Stimulated activated CD8-positive, alpha-beta memory T cell treated with anti-CD3 and anti-CD28 coated beads, Interleukin-7, amount 100 ng/mL, for 4 hours (primary cell): ENCODE measurements at regions not wholly inside any gene's neighbourhood (a gene's known extent, or its start where the extent isn't known, plus 50 kb on each side); places are given as distances from the start of the nearest gene placed in this dataset.

Experiments used
- DNase-seq, 2 donors: peaks; one replicate each; pipeline ENCODE4 v3.0.0-alpha.2; 2020; ENCODE audit warnings: low read depth in 2 of 2

DNA sequence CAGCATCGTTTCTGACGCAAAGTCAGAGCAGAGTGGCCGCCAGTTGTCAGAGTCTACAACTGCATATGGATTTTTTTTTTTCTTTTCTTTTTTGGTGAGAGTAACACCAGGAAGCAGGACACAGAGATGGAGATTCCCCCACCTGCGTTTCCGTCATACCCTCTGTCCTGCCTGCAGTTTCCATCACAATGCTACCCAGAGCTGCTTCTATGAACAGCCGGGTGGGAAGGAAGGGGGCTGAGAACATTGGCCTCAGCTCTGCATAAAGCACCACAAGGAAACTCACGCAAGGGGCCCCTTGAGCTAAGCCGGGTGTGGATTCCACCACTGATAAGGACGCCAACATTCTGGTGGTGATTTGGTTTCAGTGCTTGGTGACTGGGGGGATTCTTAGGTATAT is 183.5 kb upstream of the AFDN start:
- DNase-seq, result no peak

DNA sequence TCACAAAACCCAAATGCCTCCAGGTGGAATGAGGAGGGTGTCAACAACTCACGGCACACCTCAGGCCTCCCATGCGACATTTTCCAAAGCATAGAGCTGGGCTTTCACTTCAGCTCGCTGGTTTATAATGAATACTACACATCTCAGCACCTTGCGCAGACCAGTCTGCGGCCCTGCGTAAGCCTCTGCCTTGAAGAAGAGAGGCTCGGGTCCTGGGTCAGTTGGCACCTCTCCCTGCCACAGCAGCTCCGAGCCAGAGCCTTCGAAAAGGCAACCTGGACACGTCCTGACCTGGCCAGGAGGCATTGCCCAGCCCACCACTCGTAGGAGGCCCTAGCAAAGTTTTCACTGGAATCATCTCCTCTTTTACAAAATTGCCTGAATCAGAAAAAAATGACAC is 183.0 kb upstream of the AFDN start:
- DNase-seq, result no peak

DNA sequence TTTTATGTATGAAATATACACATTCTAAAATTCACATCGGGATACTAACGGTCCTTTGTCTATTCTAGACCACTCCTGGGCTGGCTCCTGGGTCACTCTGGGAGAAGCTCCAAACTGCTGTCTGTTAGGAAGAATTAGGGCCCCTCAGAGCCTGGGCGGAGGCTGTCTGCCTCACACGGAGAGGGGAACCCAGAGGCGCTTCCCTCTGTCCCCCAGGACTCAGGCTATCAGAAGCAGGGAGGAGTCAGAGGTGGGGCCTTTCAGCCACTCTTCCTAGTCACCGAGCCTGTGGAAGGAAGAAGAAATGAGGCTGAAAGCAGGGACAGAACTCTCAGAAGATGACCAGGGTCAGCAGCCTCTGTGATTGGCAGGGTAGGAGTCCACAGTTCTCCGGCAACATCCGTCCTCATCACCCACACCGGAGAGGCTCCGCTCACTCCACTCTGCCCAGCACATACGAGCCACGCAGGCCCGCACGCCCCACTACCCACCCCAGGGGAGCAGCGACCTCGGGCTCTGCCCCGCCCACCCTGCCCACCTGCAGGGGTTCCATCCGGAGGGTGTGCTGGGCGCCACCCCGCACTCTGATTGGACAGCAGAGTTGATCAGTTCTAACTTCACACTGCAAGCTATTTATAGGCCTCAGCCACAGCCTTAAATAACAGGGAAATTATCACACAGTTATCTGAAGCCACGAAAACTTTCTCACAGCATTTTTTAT is 182.1 kb upstream of the AFDN start:
- no peak for DNase-seq

DNA sequence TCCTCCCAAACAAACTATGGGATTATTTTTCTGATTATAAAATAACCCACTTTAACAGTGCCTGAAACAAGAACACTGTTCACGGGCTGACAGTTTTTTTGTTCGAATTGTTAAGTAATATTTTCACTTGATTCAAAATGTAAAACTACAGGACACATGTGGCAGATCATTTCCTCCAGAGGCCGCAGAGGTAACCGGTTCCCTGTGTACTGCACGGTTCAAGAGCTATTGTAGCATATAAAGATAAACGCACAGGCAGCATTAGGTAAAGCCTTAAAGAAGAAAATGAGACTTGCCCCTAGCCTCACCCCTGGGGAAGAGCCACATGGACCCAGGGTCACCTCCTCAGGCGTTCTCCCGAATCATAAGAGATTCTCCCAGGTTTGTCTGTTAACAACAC is 181.3 kb upstream of the AFDN start:
- no peak for DNase-seq

- DNase-seq, result no peak
Observed at GRCh38 chr6:167647306-167647705, 179.4 kb upstream of the AFDN start.

- no peak for DNase-seq
Observed at GRCh38 chr6:167647737-167648470, 178.8 kb upstream of the AFDN start.

GRCh38 chr6:167648501-167649278 is 178.0 kb upstream of the AFDN start:
- DNase-seq, result no peak

DNA sequence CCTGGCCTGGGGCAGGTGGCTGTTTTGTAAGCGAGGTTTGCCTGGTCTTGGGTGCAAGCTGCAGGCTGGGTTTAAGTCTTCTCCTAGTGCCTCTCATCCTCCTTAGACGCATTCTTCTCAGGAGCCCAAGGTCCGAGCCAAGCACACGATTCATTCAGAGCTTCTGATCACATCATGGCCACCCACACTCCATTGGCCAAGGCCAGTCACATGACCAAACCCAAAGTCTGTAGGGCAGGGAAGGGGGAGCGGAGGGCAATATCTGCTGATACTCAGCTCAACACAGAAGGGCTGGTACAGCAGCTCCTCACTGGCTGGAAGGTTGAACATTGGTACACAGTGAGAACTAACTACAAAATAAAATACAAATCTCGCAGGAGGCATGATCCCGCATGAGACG is 177.2 kb upstream of the AFDN start:
- DNase-seq, result no peak

GRCh38 chr6:167650730-167651317 is 175.9 kb upstream of the AFDN start:
- no peak for DNase-seq

- no peak for DNase-seq
Observed at GRCh38 chr6:167651318-167652041, 175.2 kb upstream of the AFDN start.

GRCh38 chr6:167652042-167652700 is 174.5 kb upstream of the AFDN start:
- DNase-seq, result no peak

DNA sequence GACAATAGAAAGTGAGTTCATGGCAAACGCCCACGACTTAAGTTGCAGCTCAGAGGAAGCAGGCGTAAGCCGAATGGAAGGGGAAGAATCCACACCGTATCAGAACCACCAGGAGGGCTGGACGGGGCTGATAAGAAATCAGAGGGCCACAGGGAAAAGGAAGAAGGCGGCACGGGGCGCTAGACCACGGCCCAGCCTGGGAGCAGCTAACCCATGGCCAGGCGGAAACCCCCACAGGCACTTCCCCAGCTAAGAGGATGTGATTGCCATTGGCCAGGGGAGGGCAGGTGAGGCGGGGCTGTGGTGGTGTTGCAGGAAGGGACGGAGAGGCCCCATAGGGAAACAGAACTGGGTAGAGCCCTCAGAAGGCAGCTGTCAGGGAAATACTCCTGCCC is 174.0 kb upstream of the AFDN start:
- DNase-seq, result no peak

DNA sequence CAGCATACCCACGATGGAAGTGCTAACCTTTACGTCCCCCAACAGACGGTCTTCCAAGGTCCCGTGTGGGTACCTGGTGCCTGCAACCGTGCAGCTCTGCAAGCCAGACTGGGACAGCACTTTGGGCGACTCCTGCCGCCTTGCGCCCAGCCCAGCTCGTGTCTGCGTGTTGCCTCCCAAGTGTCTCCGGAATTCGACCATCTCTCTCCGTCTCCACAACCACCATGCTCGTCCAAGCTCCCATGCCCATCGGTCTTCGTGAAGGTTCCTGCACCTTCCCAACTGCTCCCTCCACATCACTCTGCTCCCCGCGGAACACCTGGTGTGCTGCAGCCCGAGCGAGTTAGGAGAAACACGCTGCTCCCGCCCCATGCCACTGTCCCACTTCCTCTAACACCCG is 173.2 kb upstream of the AFDN start:
- DNase-seq, result no peak

GRCh38 chr6:167654389-167654788 is 172.3 kb upstream of the AFDN start:
- DNase-seq, result no peak

GRCh38 chr6:167655174-167655821 is 171.4 kb upstream of the AFDN start:
- no peak for DNase-seq

- no peak for DNase-seq
Observed at GRCh38 chr6:167658106-167658505, 168.6 kb upstream of the AFDN start.

DNA sequence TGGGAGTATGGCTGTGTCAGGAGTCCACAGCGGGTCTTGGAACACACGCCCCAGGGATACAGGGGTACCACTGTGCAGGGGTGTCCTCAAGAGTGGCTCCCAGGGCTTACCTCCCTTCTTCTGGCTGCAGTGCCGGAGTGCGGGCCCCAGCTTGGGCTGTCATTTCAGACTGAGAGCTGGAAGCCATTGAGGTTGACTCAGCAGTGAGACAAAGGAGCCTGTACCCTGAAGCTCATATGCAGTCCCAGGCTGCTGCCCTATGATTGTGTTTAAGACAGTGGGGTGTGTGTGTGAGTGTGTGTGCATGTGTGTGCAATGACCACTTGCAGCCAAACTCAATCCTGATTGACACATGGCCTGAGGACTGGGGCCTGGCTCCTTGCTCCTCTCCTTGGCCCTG is 167.7 kb upstream of the AFDN start:
- no peak for DNase-seq

DNA sequence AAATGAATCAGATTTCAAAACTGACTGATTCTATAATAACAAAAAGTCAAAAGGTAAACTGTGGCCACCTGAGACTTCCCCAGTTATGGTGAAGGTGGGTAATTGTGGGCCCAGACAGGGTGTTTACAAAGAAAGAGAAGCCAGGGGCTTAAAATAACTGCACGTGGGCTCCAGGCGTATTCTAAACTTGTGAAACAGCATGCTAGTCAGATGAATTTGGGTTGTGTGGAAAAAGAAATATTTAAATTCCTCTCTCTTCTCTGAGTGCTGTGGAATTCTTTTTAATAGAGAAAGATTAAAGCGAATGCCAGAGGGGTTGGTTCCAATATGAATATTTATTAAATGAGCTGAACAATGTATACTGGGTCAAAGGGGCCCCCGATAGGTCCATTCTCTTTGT is 166.3 kb upstream of the AFDN start:
- no peak for DNase-seq

DNA sequence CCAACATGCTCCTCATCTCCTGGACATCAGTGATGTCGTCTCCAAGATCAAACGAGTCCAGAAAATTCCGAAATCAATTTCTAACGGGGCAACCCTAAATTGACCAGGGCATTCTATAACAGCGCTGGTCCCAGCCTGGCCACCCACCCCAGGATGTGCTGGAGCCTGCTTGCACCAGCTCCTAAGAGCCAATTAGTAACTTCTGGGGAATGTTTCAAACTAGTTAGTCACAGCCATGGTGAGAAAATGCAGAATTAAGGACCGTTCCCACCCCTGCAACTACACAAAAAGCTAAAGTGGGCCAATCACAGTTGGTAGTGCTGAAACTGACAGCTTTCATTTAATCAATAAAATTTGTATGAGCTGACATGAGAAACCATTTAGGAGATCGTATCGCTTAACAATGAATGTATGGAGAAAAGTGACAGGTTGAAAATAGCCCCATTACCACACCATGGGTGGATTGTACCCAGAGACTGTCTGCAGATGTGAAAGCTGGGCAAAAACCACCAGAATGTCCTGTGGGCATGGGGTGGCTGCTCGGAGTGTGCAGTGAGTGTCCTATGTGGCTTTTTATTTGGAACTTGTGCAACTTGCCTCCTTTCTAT is 165.7 kb upstream of the AFDN start:
- no peak for DNase-seq

DNA sequence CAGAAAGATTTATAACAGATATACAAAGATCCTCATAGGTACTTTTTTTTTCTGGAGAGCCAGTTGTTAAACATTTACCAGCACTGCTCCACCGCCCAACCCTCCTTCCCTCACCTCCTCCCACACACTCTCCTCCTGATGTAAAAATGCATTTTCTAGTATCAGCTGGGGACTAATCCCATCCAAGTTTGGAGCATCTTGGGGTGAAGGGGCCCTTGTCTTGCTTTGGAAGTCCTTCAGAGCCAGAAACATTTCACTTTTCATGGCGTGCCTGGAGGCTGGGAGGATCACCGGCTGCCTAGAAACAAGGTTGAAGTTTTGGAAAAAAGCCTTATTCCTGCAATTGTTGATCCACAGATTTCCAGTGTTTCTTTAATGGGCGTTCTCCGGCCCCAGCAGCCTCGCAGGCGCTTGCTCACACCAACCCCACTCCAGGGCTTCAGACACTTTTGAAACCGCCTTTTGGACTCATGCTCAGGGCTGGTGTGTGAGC is 165.1 kb upstream of the AFDN start:
- no peak for DNase-seq
